GM12878 (cell line): ENCODE measurements at regions not wholly inside any gene's neighbourhood (a gene's known extent, or its start where the extent isn't known, plus 50 kb on each side); places are given as distances from the start of the nearest gene placed in this dataset.
"Not testable (repeated sequence)": the region's sequence is repeated elsewhere in the genome, so short reads cannot be mapped to it uniquely, and the experiment has no call there.

ENCODE experiments used
- ATAC-seq: fragments of 200-7000 bp; cut with Tn5 transposase; 3 replicates; pipeline ENCODE4 v1.9.1; 2020; ENCODE audit warnings: mild to moderate bottlenecking, moderate library complexity
- BruUV-seq: library from RNA; stranded (reverse); fragments of 400-500 nt; replicated peaks from 2 replicates; lab custom pipeline; 2021; lab: Mats Ljungman, UMichigan
- CTCF ChIA-PET: fragments of 300-600 bp; sonication (Branson Sonifier 250); formaldehyde crosslinking; extraction: SDS; loops from one replicate; lab custom pipeline; 2021; ENCODE audit warnings: inconsistent platforms; lab: Yijun Ruan, JAX
- POLR2A ChIA-PET: fragments of 350-600 bp; formaldehyde crosslinking; extraction: SDS; loops from one replicate; lab custom pipeline; 2021; ENCODE audit warnings: inconsistent platforms; lab: Charles Lee
- RAD21 ChIA-PET: fragments of 300-600 bp; sonication (Branson Sonifier 250); formaldehyde crosslinking; loops from one replicate; lab custom pipeline; 2023; ENCODE audit warnings: antibody characterized with exemption; ENCODE audit not compliant: unreplicated experiment; lab: Charles Lee
- SMC1A ChIA-PET: fragments of 300-600 bp; sonication (Branson Sonifier 250); formaldehyde crosslinking; loops from one replicate; lab custom pipeline; 2023; ENCODE audit not compliant: unreplicated experiment, uncharacterized antibody; lab: Charles Lee
- DNase-seq: peaks from one replicate; pipeline ENCODE4 v3.0.0-alpha.2; 2011; ENCODE audit warnings: low read depth, low spot score
- FAIRE-seq: peaks from 3 replicates; lab custom pipeline; 2011; peaks lifted over from hg19 to GRCh38; lab: Jason Lieb, UNC
- H2AFZ ChIP-seq: 2 replicates; pipeline ENCODE4 v1.6.0; 2011; ENCODE audit warnings: low read depth, low read length, control low read depth; ENCODE audit not compliant: control insufficient read depth
- H3K27ac ChIP-seq: 2 replicates; pipeline ENCODE4 v1.5.1; 2011; ENCODE audit warnings: control low read depth; ENCODE audit not compliant: control insufficient read depth, insufficient read depth
- H3K27me3 ChIP-seq, 2 experiments: replicated peaks in 1 of 2; 2 replicates each; pipeline versions ENCODE4 v1.6.0 to v1.6.1; 2011; ENCODE audit warnings: low read length in 1 of 2; ENCODE audit not compliant: control insufficient read depth in 2 of 2, insufficient read depth in 2 of 2
- H3K36me3 ChIP-seq, 2 experiments: 2 replicates each; pipeline ENCODE4 v1.5.1; 2011; ENCODE audit warnings: low read length in 1 of 2; ENCODE audit not compliant: control insufficient read depth in 2 of 2, insufficient read depth in 2 of 2
- H3K4me1 ChIP-seq: 2 replicates; pipeline ENCODE4 v1.6.1; 2011; ENCODE audit warnings: mild to moderate bottlenecking, low read length, moderate library complexity, mixed read lengths; ENCODE audit not compliant: control insufficient read depth, insufficient read depth
- H3K4me2 ChIP-seq: 2 replicates; pipeline ENCODE4 v1.6.0; 2011; ENCODE audit warnings: control low read depth; ENCODE audit not compliant: control insufficient read depth, insufficient read depth
- H3K4me3 ChIP-seq: fragments of 200-600 bp; sonication (generic); 2 replicates; pipeline ENCODE4 v1.5.1; 2016
- H3K79me2 ChIP-seq: 2 replicates; pipeline ENCODE4 v1.6.0; 2011; ENCODE audit warnings: low read length; ENCODE audit not compliant: control insufficient read depth, insufficient read depth
- H3K9ac ChIP-seq: 2 replicates; pipeline ENCODE4 v1.8.0; 2011; ENCODE audit warnings: low read length, control low read depth, mixed read lengths; ENCODE audit not compliant: control insufficient read depth, insufficient read depth
- H3K9me3 ChIP-seq: replicated peaks from 3 replicates; pipeline ENCODE4 v1.5.1; 2011; ENCODE audit warnings: mild to moderate bottlenecking, low read length; ENCODE audit not compliant: control insufficient read depth, insufficient read depth
- H4K20me1 ChIP-seq: 2 replicates; pipeline ENCODE4 v1.6.0; 2011; ENCODE audit not compliant: control insufficient read depth, insufficient read depth
- CREM ChIP-seq: IDR thresholded peaks from 2 replicates; pipeline ENCODE4 v1.6.1; 2014; ENCODE audit warnings: antibody characterized with exemption, low read depth
- KAT2A ChIP-seq: conservative IDR thresholded peaks from 2 replicates; pipeline ENCODE4 v1.6.1; 2011; ENCODE audit warnings: low read depth, low read length; ENCODE audit not compliant: control insufficient read depth
- KDM1A ChIP-seq: fragments of 200-600 bp; sonication (generic); IDR thresholded peaks from 2 replicates; pipeline ENCODE4 v1.6.1; 2016; ENCODE audit warnings: borderline replicate concordance
- NR2C1 ChIP-seq: fragments of 450-650 bp; IDR thresholded peaks from 2 replicates; pipeline ENCODE4 v1.6.1; 2017; ENCODE audit warnings: antibody characterized with exemption, mild to moderate bottlenecking, moderate library complexity
- RELB ChIP-seq: fragments of 450-650 bp; IDR thresholded peaks from 2 replicates; pipeline ENCODE4 v1.6.1; 2017; ENCODE audit warnings: low read depth, mild to moderate bottlenecking, moderate library complexity
- SP1 ChIP-seq: IDR thresholded peaks from one replicate; pipeline ENCODE4 v1.6.1; 2011; ENCODE audit warnings: low read depth, low read length
- ZBTB4 ChIP-seq: fragments of 450-650 bp; formaldehyde crosslinking; IDR thresholded peaks from 2 replicates; pipeline ENCODE4 v1.4.0; 2022; ENCODE audit warnings: mild to moderate bottlenecking, moderate library complexity
- ZNF24 ChIP-seq: fragments of 450-650 bp; IDR thresholded peaks from 2 replicates; pipeline ENCODE4 v1.6.1; 2017; ENCODE audit warnings: antibody characterized with exemption, mild to moderate bottlenecking
- ZNF687 ChIP-seq: fragments of 450-650 bp; IDR thresholded peaks from 2 replicates; pipeline ENCODE4 v1.6.1; 2017; ENCODE audit warnings: mild to moderate bottlenecking, moderate library complexity
- WGBS: methylation state at CpG from one replicate; pipeline ENCODE4 v1.1.6; 2016; ENCODE audit warnings: low lambda C conversion rate; ENCODE audit not compliant: insufficient replicate concordance, insufficient coverage; ENCODE audit errors: missing lambda C conversion rate; 5-methylcytosine and 5-hydroxymethylcytosine counted together
- in situ Hi-C: fragments of 300-500 bp; cut with MboI; formaldehyde crosslinking; loops from 9 replicates; pipeline ENCODE4 v1.14.3; 2018; ENCODE audit warnings: mixed read lengths
- intact Hi-C: fragments of 100-400 bp; cut with micrococcal nuclease; formaldehyde crosslinking; loops from one replicate; pipeline ENCODE4 v1.14.2; 2022; ENCODE audit not compliant: unreplicated experiment

- ChIA-PET RAD21 (no interaction called here), SMC1A (no interaction called here)
- no peak overlapping the region for H3K4me3 ChIP-seq
- no peaks in the 10 kb centered on the region for H3K36me3 ChIP-seq
- 16% methylated on average over 6 of the region's 6 CpGs for WGBS
- no peaks in the 10 kb centered on the region; the same call in 2 of the 3 replicates for H3K9me3 ChIP-seq
- intact Hi-C loops, result no loop called here
- no peaks in the 10 kb centered on the region for H4K20me1 ChIP-seq
- no peak for DNase-seq
- no peak overlapping the region for H2AFZ ChIP-seq
- no peaks in the 10 kb centered on the region for H3K27me3 ChIP-seq
- H3K27ac ChIP-seq, result no peak overlapping the region
- TF ChIP-seq SP1, result no peak
- TF ChIP-seq ZNF24, result no peak
- TF ChIP-seq CREM, result no peak
- TF ChIP-seq ZBTB4, result no peak
- TF ChIP-seq ZNF687, result no peak
- no peak for TF ChIP-seq RELB
- TF ChIP-seq NR2C1, result no peak
- no peak for TF ChIP-seq KAT2A
- TF ChIP-seq KDM1A, result no peak
- TF ChIP-seq, all 136 proteins: peak for 0
- no peak for ATAC-seq
- Histone ChIP-seq H3K9ac (no peak overlapping the region), H3K4me2 (no peak overlapping the region), H3K4me1 (no peaks in the 10 kb centered on the region), H3K79me2 (no peaks in the 10 kb centered on the region)
- BruUV-seq, result no TSS peak
- POLR2A ChIA-PET, result no interaction called here
- in situ Hi-C loops, result no loop called here
- CTCF ChIA-PET, result no interaction called here
- no peak for FAIRE-seq
Observed at GRCh38 chr7:131933751-131934289, 377.4 kb upstream of the PODXL start.

- H3K4me2 ChIP-seq, DNase-seq, CTCF ChIA-PET, H2AFZ ChIP-seq, intact Hi-C loops, H3K4me1 ChIP-seq, RAD21 ChIA-PET, ATAC-seq, H3K36me3 ChIP-seq, BruUV-seq, H4K20me1 ChIP-seq, H3K27ac ChIP-seq, H3K4me3 ChIP-seq, in situ Hi-C loops, FAIRE-seq, H3K9me3 ChIP-seq, H3K79me2 ChIP-seq, SMC1A ChIA-PET, H3K9ac ChIP-seq, POLR2A ChIA-PET, H3K27me3 ChIP-seq: not testable (repeated sequence)
- WGBS, result 43% methylated on average over 2 of the region's 2 CpGs
Observed at GRCh38 chr7:131933219-131933618, 376.8 kb upstream of the PODXL start.
